ENCODE measurements at regions not wholly inside any gene's neighbourhood (a gene's known extent, or its start where the extent isn't known, plus 50 kb on each side); places are given as distances from the start of the nearest gene placed in this dataset.

- Histone ChIP-seq H3K79me2 (replicated peaks; ENCODE audit: insufficient read depth) (no peaks in the 10 kb centered on the region), H3K4me1 (ENCODE audit: insufficient read depth) (peaks cover 32% of the 10 kb centered on the region), H3K27ac (ENCODE audit: low read depth) (no peak overlapping the region), H2AFZ (no peak overlapping the region), H4K20me1 (replicated peaks; ENCODE audit: insufficient read depth) (no peaks in the 10 kb centered on the region), H3K9me2 (ENCODE audit: insufficient read depth) (peaks cover 7% of the 10 kb centered on the region; the same call in 1 of the 2 replicates), H3F3A (replicated peaks; ENCODE audit: low read depth) (no peaks in the 10 kb centered on the region), H3K27me3 (ENCODE audit: insufficient read depth) (no peaks in the 10 kb centered on the region), H3K4me2 (no peak overlapping the region), H3K4me3 (no peak overlapping the region), H3K36me3 (ENCODE audit: insufficient read depth) (no peaks in the 10 kb centered on the region)
- Mint-ChIP-seq H3K27ac (no peak overlapping the region), H3K9me3 (no peaks in the 10 kb centered on the region; the same call in 2 of the 3 replicates), H3K4me1 (peaks cover 35% of the 10 kb centered on the region), H3K4me3 (no peak overlapping the region), H3K36me3 (ENCODE audit: low read depth) (no peaks in the 10 kb centered on the region; the same call in 2 of the 3 replicates), H3K27me3 (ENCODE audit: insufficient read depth, low read depth, poor library complexity) (peaks cover 2% of the 10 kb centered on the region)
- no peak for ATAC-seq
- no peak for DNase-seq (ENCODE audit: low spot score)
- TF ChIP-seq CTCF (conservative IDR thresholded peaks at IDR 0.05; ENCODE audit: low read depth in 2 of 2) (no peak), EZH2 (IDR thresholded peaks at IDR 0.05; ENCODE audit: low read depth, unreplicated experiment) (no peak), STAT1 (IDR thresholded peaks at IDR 0.05; ENCODE audit: unreplicated experiment) (no peak), REST (IDR thresholded peaks at IDR 0.05; ENCODE audit: unreplicated experiment) (no peak), JUNB (IDR thresholded peaks at IDR 0.05; ENCODE audit: unreplicated experiment) (no peak), ETS1 (IDR thresholded peaks at IDR 0.05) (no peak)
Measured at GRCh38 chr2:221674446-221674845, 102.3 kb upstream of the EPHA4 start.

GRCh38 chr2:221673248-221673647 is 101.1 kb upstream of the EPHA4 start:
- no peaks in the 10 kb centered on the region for H3F3A ChIP-seq (replicated peaks; ENCODE audit: low read depth)
- Mint-ChIP-seq H3K27me3 (ENCODE audit: insufficient read depth, low read depth, poor library complexity) (peaks cover 2% of the 10 kb centered on the region), H3K4me3 (no peak overlapping the region), H3K27ac (no peak overlapping the region), H3K4me1 (peaks cover 28% of the 10 kb centered on the region), H3K36me3 (ENCODE audit: low read depth) (no peaks in the 10 kb centered on the region; the same call in 2 of the 3 replicates), H3K9me3 (no peaks in the 10 kb centered on the region)
- no peak overlapping the region for H3K4me3 ChIP-seq
- peaks cover 4% of the 10 kb centered on the region; the same call in 1 of the 2 replicates for H3K9me2 ChIP-seq (ENCODE audit: insufficient read depth)
- no peaks in the 10 kb centered on the region for H3K27me3 ChIP-seq (ENCODE audit: insufficient read depth)
- ATAC-seq (no peak), DNase-seq (ENCODE audit: low spot score) (no peak)
- no peaks in the 10 kb centered on the region for H4K20me1 ChIP-seq (replicated peaks; ENCODE audit: insufficient read depth)
- no peak overlapping the region for H3K4me2 ChIP-seq
- H3K36me3 ChIP-seq (ENCODE audit: insufficient read depth): no peaks in the 10 kb centered on the region
- no peak overlapping the region for H3K27ac ChIP-seq (ENCODE audit: low read depth)
- peaks cover 23% of the 10 kb centered on the region for H3K4me1 ChIP-seq (ENCODE audit: insufficient read depth)
- H3K79me2 ChIP-seq (replicated peaks; ENCODE audit: insufficient read depth): no peaks in the 10 kb centered on the region
- H2AFZ ChIP-seq: no peak overlapping the region
- TF ChIP-seq EZH2 (IDR thresholded peaks at IDR 0.05; ENCODE audit: low read depth, unreplicated experiment) (no peak), ZNF331 (CRISPR knock-in tag; IDR thresholded peaks at IDR 0.05; ENCODE audit: low read depth) (no peak), STAT1 (IDR thresholded peaks at IDR 0.05; ENCODE audit: unreplicated experiment) (no peak), CREB1 (CRISPR knock-in tag; IDR thresholded peaks at IDR 0.05; ENCODE audit: low read depth) (no peak), ZNF114 (CRISPR knock-in tag; IDR thresholded peaks at IDR 0.05) (no peak), NANOG (IDR thresholded peaks at IDR 0.05; ENCODE audit: borderline replicate concordance) (no peak), JUNB (IDR thresholded peaks at IDR 0.05; ENCODE audit: unreplicated experiment) (no peak), ETS1 (IDR thresholded peaks at IDR 0.05) (no peak), CTCF (conservative IDR thresholded peaks at IDR 0.05; ENCODE audit: low read depth in 2 of 2) (no peak), POLR2AphosphoS5 (IDR thresholded peaks at IDR 0.05; ENCODE audit: low read depth) (no peak), EZH2phosphoT487 (IDR thresholded peaks at IDR 0.05; ENCODE audit: unreplicated experiment) (no peak)
